KMS-11 (cell line): ENCODE measurements at regions not wholly inside any gene's neighbourhood (a gene's known extent, or its start where the extent isn't known, plus 50 kb on each side); places are given as distances from the start of the nearest gene placed in this dataset.

Source experiments
- H2AFZ ChIP-seq: fragments of 200-600 bp; sonication (generic); 2 replicates; pipeline ENCODE4 v1.6.1; 2016; ENCODE audit warnings: antibody characterized with exemption, mixed run types, low read depth
- H3K27ac ChIP-seq: fragments of 200-600 bp; sonication (generic); 2 replicates; pipeline ENCODE4 v1.6.1; 2016; ENCODE audit warnings: mild to moderate bottlenecking, mixed run types
- H3K27me3 ChIP-seq: fragments of 200-600 bp; sonication (generic); 2 replicates; pipeline ENCODE4 v1.6.1; 2017; ENCODE audit warnings: mild to moderate bottlenecking, low read depth, mixed run types, moderate library complexity; ENCODE audit not compliant: insufficient read depth
- H3K36me3 ChIP-seq: fragments of 200-600 bp; sonication (generic); 2 replicates; pipeline ENCODE4 v1.6.1; 2017; ENCODE audit warnings: mild to moderate bottlenecking, mixed run types; ENCODE audit not compliant: insufficient read depth
- H3K4me1 ChIP-seq: fragments of 200-600 bp; sonication (generic); 2 replicates; pipeline ENCODE4 v1.6.1; 2016; ENCODE audit warnings: mild to moderate bottlenecking, low read depth, mixed run types; ENCODE audit not compliant: poor library complexity, severe bottlenecking
- H3K4me2 ChIP-seq: fragments of 200-600 bp; sonication (generic); 2 replicates; pipeline ENCODE4 v1.7.0; 2016; ENCODE audit warnings: mild to moderate bottlenecking, mixed run types
- H3K4me3 ChIP-seq: fragments of 200-600 bp; sonication (generic); IDR thresholded peaks from 2 replicates; pipeline ENCODE4 v1.6.1; 2017; ENCODE audit warnings: low read depth, low read length, mixed read lengths; ENCODE audit not compliant: insufficient read depth
- H3K79me2 ChIP-seq: fragments of 200-600 bp; sonication (generic); 2 replicates; pipeline ENCODE4 v1.6.1; 2016; ENCODE audit warnings: low read depth, mixed run types; ENCODE audit not compliant: insufficient read depth
- H3K9ac ChIP-seq: fragments of 200-600 bp; sonication (generic); 2 replicates; pipeline ENCODE4 v1.6.1; 2016; ENCODE audit warnings: mild to moderate bottlenecking, mixed run types
- H4K20me1 ChIP-seq: fragments of 200-600 bp; sonication (generic); 2 replicates; pipeline ENCODE4 v1.6.1; 2016; ENCODE audit warnings: mild to moderate bottlenecking, mixed run types; ENCODE audit not compliant: insufficient read depth
- CTCF ChIP-seq: fragments of 200-600 bp; sonication (generic); conservative IDR thresholded peaks from 2 replicates; pipeline ENCODE4 v1.6.1; 2017; ENCODE audit warnings: low read depth, mild to moderate bottlenecking, antibody characterized with exemption, low read length, moderate library complexity, mixed read lengths

GRCh38 chr6:9204171-9204570, 768.8 kb upstream of the SLC35B3 start:
- H3K4me3 ChIP-seq, result no peak overlapping the region
- H3K9ac ChIP-seq, result no peak overlapping the region
- H3K79me2 ChIP-seq, result no peaks in the 10 kb centered on the region
- no peaks in the 10 kb centered on the region for H3K36me3 ChIP-seq
- no peak overlapping the region for H2AFZ ChIP-seq
- no peaks in the 10 kb centered on the region for H3K4me1 ChIP-seq
- H3K4me2 ChIP-seq, result no peak overlapping the region
- TF ChIP-seq CTCF, result no peak
- H4K20me1 ChIP-seq, result no peaks in the 10 kb centered on the region
- no peaks in the 10 kb centered on the region for H3K27me3 ChIP-seq
- no peak overlapping the region for H3K27ac ChIP-seq

- no peak overlapping the region for H2AFZ ChIP-seq
- no peak overlapping the region for H3K9ac ChIP-seq
- H3K27me3 ChIP-seq, result no peaks in the 10 kb centered on the region
- no peaks in the 10 kb centered on the region for H3K79me2 ChIP-seq
- TF ChIP-seq CTCF, result no peak
- H3K4me1 ChIP-seq, result no peaks in the 10 kb centered on the region
- no peaks in the 10 kb centered on the region for H4K20me1 ChIP-seq
- no peak overlapping the region for H3K4me2 ChIP-seq
- H3K4me3 ChIP-seq, result no peak overlapping the region
- H3K36me3 ChIP-seq, result no peaks in the 10 kb centered on the region
- H3K27ac ChIP-seq, result no peak overlapping the region
Observed at GRCh38 chr6:9200712-9201111, 765.4 kb upstream of the SLC35B3 start.

DNA sequence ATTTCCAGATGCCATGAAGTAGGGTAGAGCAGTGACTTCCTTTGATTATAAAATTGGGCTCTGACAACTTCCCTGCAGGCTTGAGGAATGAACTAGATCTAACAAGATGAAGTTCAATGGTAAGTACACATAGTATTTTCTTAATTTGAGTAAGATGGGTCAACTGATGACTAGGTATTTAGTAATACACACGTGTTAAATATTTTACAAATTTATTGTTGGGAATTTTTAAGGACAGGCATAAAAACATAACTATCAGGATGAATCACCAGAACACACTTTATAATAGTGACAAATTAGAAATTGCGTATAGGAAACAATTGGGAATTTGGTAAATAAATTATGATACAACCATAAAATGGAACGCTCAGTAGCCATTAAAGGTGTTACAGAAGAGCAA, 762.4 kb upstream of the SLC35B3 start:
- H3K4me3 ChIP-seq, result no peak overlapping the region
- no peaks in the 10 kb centered on the region for H3K27me3 ChIP-seq
- no peaks in the 10 kb centered on the region for H3K36me3 ChIP-seq
- H3K4me1 ChIP-seq, result no peaks in the 10 kb centered on the region
- no peaks in the 10 kb centered on the region for H3K79me2 ChIP-seq
- no peak for TF ChIP-seq CTCF
- no peak overlapping the region for H3K27ac ChIP-seq
- no peak overlapping the region for H2AFZ ChIP-seq
- H3K4me2 ChIP-seq, result no peak overlapping the region
- H3K9ac ChIP-seq, result no peak overlapping the region
- no peaks in the 10 kb centered on the region for H4K20me1 ChIP-seq

GRCh38 chr6:9195322-9195721, 760.0 kb upstream of the SLC35B3 start:
- no peaks in the 10 kb centered on the region for H3K27me3 ChIP-seq
- H3K9ac ChIP-seq, result no peak overlapping the region
- no peak overlapping the region for H3K27ac ChIP-seq
- H3K4me1 ChIP-seq, result no peaks in the 10 kb centered on the region
- no peaks in the 10 kb centered on the region for H4K20me1 ChIP-seq
- no peak overlapping the region for H3K4me3 ChIP-seq
- no peaks in the 10 kb centered on the region for H3K36me3 ChIP-seq
- no peak overlapping the region for H3K4me2 ChIP-seq
- H2AFZ ChIP-seq, result no peak overlapping the region
- no peak for TF ChIP-seq CTCF
- no peaks in the 10 kb centered on the region for H3K79me2 ChIP-seq
